SK-N-SH treated with all-trans-retinoic acid at 6 μM for 48 hours (cell line): ENCODE measurements at regions not wholly inside any gene's neighbourhood (a gene's known extent, or its start where the extent isn't known, plus 50 kb on each side); places are given as distances from the start of the nearest gene placed in this dataset.

ENCODE experiments used
- BACH2 ChIP-seq: fragments of 250-450 bp; sonication (Bioruptor Pico); IDR thresholded peaks from 2 replicates; pipeline ENCODE4 v1.9.0; 2021; ENCODE audit warnings: mild to moderate bottlenecking, borderline replicate concordance
- GLIS3 ChIP-seq: fragments of 250-450 bp; sonication (Bioruptor Pico); IDR thresholded peaks from 2 replicates; pipeline ENCODE4 v1.5.0; 2020; ENCODE audit warnings: mild to moderate bottlenecking, moderate library complexity
- TOX ChIP-seq: fragments of 250-450 bp; sonication (Bioruptor Pico); IDR thresholded peaks from 2 replicates; pipeline ENCODE4 v1.8.0; 2021; ENCODE audit warnings: mild to moderate bottlenecking, moderate library complexity, borderline replicate concordance
- TF ChIP-seq, protein P1 (sequence below): fragments of 250-450 bp; sonication (Bioruptor Pico); IDR thresholded peaks from 2 replicates; pipeline ENCODE4 v1.5.1; 2020; ENCODE audit warnings: low read depth, mild to moderate bottlenecking, moderate library complexity
- TF ChIP-seq, protein P2 (sequence below): fragments of 250-450 bp; sonication (Bioruptor Pico); IDR thresholded peaks from 2 replicates; pipeline ENCODE4 v1.8.0; 2020; ENCODE audit warnings: mild to moderate bottlenecking, moderate library complexity, borderline replicate concordance

DNA sequence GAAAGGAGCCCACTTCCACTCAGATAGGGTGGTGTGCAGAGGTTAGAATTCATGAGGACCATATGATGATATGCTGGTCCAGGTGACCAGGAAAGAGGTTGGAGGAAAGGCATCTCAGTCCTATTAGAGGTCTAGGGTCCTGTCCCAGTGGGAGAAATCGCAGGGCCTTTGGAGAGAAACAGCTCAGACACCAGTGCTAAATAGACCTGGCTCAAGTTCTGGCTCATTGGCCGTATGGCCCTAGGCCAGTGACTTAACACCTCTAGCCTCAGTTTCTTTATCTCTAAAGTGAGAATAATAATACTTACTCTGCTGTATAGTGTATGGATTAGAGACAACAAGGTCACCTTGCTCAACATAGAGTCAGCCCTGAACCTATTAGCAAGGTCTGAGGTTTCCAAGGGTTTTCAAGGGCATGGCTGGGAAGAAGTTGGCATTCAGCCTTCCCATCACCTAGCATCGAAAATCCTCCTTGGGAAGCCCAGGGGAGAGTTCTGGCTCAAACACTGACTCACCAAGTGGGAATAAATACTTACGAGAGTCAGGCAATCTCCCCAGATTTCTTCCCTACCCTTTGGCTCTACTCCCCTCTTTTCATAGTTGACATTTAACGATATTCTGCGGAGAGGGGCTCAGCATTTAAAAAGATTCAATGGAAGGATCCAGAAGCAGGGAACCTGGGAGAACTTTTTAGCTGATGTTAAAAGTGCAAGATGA lies 473.1 kb upstream of the PODXL start:
- TF ChIP-seq, protein P1, sequence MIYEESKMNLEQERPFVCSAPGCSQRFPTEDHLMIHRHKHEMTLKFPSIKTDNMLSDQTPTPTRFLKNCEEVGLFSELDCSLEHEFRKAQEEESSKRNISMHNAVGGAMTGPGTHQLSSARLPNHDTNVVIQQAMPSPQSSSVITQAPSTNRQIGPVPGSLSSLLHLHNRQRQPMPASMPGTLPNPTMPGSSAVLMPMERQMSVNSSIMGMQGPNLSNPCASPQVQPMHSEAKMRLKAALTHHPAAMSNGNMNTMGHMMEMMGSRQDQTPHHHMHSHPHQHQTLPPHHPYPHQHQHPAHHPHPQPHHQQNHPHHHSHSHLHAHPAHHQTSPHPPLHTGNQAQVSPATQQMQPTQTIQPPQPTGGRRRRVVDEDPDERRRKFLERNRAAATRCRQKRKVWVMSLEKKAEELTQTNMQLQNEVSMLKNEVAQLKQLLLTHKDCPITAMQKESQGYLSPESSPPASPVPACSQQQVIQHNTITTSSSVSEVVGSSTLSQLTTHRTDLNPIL (CRISPR knock-in tag), result no peak
- TF ChIP-seq GLIS3 (CRISPR knock-in tag), result no peak
- TF ChIP-seq TOX (CRISPR knock-in tag), result no peak
- no peak for TF ChIP-seq BACH2 (CRISPR knock-in tag)
- TF ChIP-seq, protein P2, sequence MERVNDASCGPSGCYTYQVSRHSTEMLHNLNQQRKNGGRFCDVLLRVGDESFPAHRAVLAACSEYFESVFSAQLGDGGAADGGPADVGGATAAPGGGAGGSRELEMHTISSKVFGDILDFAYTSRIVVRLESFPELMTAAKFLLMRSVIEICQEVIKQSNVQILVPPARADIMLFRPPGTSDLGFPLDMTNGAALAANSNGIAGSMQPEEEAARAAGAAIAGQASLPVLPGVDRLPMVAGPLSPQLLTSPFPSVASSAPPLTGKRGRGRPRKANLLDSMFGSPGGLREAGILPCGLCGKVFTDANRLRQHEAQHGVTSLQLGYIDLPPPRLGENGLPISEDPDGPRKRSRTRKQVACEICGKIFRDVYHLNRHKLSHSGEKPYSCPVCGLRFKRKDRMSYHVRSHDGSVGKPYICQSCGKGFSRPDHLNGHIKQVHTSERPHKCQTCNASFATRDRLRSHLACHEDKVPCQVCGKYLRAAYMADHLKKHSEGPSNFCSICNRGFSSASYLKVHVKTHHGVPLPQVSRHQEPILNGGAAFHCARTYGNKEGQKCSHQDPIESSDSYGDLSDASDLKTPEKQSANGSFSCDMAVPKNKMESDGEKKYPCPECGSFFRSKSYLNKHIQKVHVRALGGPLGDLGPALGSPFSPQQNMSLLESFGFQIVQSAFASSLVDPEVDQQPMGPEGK (CRISPR knock-in tag), result no peak
